ENCODE measurements at regions not wholly inside any gene's neighbourhood (a gene's known extent, or its start where the extent isn't known, plus 50 kb on each side); places are given as distances from the start of the nearest gene placed in this dataset.

- TF ChIP-seq, protein P1, sequence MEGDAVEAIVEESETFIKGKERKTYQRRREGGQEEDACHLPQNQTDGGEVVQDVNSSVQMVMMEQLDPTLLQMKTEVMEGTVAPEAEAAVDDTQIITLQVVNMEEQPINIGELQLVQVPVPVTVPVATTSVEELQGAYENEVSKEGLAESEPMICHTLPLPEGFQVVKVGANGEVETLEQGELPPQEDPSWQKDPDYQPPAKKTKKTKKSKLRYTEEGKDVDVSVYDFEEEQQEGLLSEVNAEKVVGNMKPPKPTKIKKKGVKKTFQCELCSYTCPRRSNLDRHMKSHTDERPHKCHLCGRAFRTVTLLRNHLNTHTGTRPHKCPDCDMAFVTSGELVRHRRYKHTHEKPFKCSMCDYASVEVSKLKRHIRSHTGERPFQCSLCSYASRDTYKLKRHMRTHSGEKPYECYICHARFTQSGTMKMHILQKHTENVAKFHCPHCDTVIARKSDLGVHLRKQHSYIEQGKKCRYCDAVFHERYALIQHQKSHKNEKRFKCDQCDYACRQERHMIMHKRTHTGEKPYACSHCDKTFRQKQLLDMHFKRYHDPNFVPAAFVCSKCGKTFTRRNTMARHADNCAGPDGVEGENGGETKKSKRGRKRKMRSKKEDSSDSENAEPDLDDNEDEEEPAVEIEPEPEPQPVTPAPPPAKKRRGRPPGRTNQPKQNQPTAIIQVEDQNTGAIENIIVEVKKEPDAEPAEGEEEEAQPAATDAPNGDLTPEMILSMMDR (IDR thresholded peaks at IDR 0.05; ENCODE audit: insufficient read depth, low read depth, low read length): no peak
- TF ChIP-seq EZH2 (IDR thresholded peaks at IDR 0.05; ENCODE audit: insufficient read depth, low read length): no peak
Observed at GRCh38 chr3:31355807-31356206, 176.9 kb upstream of the STT3B start.
